ENCODE measurements at regions not wholly inside any gene's neighbourhood (a gene's known extent, or its start where the extent isn't known, plus 50 kb on each side); places are given as distances from the start of the nearest gene placed in this dataset.

DNA sequence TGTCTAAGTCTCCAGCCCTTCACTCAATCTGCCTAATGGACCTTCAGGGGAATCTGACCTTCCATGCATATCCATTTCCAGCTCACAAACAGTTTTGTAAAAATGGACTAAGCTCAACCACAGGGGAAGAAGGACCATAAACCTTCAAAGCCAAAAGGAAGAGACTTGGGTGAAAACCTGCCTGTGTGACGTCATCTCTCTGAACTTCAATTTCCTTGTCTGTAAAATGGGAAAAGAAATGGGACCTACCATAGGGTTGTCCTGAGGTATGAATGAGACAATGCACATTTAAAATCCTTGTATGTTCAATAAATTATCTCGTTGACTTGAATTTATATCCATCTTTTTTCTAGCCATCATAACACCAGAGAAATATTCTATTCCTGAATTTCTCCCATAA, 370.7 kb downstream of the INSC start:
- Histone ChIP-seq H3K27ac (no peak overlapping the region), H3K36me3 (replicated peaks in 1 of 2) (no peaks in the 10 kb centered on the region), H3K9me3 (replicated peaks in 1 of 3) (no peaks in the 10 kb centered on the region), H3K27me3 (no peaks in the 10 kb centered on the region), H3K4me1 (replicated peaks in 1 of 2) (no peaks in the 10 kb centered on the region), H3K4me3 (no peak overlapping the region)
- TF ChIP-seq, protein P1, sequence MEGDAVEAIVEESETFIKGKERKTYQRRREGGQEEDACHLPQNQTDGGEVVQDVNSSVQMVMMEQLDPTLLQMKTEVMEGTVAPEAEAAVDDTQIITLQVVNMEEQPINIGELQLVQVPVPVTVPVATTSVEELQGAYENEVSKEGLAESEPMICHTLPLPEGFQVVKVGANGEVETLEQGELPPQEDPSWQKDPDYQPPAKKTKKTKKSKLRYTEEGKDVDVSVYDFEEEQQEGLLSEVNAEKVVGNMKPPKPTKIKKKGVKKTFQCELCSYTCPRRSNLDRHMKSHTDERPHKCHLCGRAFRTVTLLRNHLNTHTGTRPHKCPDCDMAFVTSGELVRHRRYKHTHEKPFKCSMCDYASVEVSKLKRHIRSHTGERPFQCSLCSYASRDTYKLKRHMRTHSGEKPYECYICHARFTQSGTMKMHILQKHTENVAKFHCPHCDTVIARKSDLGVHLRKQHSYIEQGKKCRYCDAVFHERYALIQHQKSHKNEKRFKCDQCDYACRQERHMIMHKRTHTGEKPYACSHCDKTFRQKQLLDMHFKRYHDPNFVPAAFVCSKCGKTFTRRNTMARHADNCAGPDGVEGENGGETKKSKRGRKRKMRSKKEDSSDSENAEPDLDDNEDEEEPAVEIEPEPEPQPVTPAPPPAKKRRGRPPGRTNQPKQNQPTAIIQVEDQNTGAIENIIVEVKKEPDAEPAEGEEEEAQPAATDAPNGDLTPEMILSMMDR (IDR thresholded peaks at IDR 0.05): no peak
- no peak for TF ChIP-seq POLR2A (IDR thresholded peaks at IDR 0.05)
- 51 to 70% (median 60%) methylated on average over 2 of the region's 2 CpGs for WGBS, 4 donors
- no peak for DNase-seq
- intact Hi-C loops (cut with DNase I): no loop called here

DNA sequence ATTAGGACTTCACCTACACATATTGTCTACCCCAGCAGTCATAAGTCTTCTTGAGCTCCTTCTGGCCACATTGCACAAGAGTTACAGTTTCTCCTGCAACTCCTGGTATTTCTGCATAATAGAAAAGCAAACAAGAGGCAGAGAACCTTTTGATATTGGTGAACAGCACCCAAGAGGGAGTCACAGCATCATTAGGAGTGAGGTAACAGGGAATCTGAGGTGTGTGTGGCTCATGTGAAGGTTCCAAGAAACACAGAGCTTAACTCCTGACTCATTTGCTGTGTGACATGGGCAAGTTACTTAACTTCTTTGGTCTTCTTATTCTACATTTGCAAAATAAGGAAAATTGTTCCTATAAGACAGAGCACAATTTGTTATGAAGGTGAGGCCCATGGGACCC, 374.6 kb downstream of the INSC start:
- no peaks in the 10 kb centered on the region for H3K27me3 ChIP-seq
- intact Hi-C loops (cut with DNase I): no loop called here
- H3K27ac ChIP-seq: no peak overlapping the region
- H3K36me3 ChIP-seq (replicated peaks in 1 of 2): no peaks in the 10 kb centered on the region
- DNase-seq: no peak
- H3K4me1 ChIP-seq (replicated peaks in 1 of 2): no peaks in the 10 kb centered on the region
- H3K4me3 ChIP-seq: no peak overlapping the region
- no peaks in the 10 kb centered on the region for H3K9me3 ChIP-seq (replicated peaks in 1 of 3)
- TF ChIP-seq POLR2A (IDR thresholded peaks at IDR 0.05): no peak
- TF ChIP-seq, protein P1 (IDR thresholded peaks at IDR 0.05): no peak

DNA sequence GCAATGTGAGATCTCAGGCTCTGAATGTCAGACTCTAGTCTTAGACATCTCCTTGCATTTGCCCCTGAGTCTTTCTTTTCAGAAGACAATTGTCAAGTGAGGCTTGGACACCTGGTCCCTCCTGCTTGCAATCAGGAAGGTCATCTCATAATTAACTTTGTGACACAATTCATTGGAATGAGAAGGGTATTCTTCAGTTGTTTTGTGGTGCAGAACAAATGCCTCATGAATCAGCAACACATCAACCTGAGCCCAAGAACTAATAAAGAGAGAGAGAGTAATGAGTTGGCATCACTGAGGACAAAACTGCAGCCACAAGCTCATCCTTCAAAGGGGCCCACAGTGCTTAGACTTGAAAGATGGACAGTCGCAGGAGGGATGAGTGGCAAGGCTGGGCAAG, 375.8 kb downstream of the INSC start:
- Histone ChIP-seq H3K9me3 (replicated peaks in 1 of 3) (no peaks in the 10 kb centered on the region), H3K4me3 (no peak overlapping the region), H3K4me1 (replicated peaks in 1 of 2) (no peaks in the 10 kb centered on the region), H3K27me3 (no peaks in the 10 kb centered on the region), H3K36me3 (replicated peaks in 1 of 2) (no peaks in the 10 kb centered on the region), H3K27ac (no peak overlapping the region)
- DNase-seq: no peak
- 67 to 81% (median 71%) methylated on average over 1 of the region's 1 CpG for whole genome bisulfite sequencing, 4 donors
- TF ChIP-seq, protein P1 (IDR thresholded peaks at IDR 0.05): no peak
- TF ChIP-seq POLR2A (IDR thresholded peaks at IDR 0.05): no peak
- intact Hi-C loops (cut with DNase I): no loop called here

DNA sequence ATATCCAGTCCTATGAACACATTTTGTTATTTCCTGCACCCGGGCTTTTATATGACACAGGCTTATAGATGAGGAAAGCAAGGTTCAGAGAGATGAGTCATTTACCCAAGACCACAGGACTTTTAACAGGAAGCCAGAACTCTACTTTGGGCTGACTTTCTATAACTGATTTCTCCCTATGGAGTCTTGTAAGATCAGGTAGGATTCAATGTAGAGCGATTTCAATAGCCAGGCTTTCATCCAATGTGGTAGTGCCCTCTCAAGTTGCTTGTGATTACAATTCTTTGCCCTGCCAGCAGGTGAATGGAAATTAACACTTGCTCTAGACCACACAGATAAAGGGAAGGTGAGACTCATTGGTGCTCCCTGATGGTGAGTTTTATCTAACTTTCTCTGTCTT, 378.3 kb downstream of the INSC start:
- Histone ChIP-seq H3K4me3 (no peak overlapping the region), H3K27ac (no peak overlapping the region), H3K4me1 (replicated peaks in 1 of 2) (no peaks in the 10 kb centered on the region), H3K36me3 (replicated peaks in 1 of 2) (no peaks in the 10 kb centered on the region), H3K9me3 (replicated peaks in 1 of 3) (no peaks in the 10 kb centered on the region), H3K27me3 (no peaks in the 10 kb centered on the region)
- intact Hi-C loops (cut with DNase I): no loop called here
- DNase-seq: no peak
- WGBS, 4 donors: 61 to 76% (median 65%) methylated on average over 2 of the region's 2 CpGs
- no peak for TF ChIP-seq POLR2A (IDR thresholded peaks at IDR 0.05)
- TF ChIP-seq, protein P1 (IDR thresholded peaks at IDR 0.05): no peak
